ENCODE measurements at regions not wholly inside any gene's neighbourhood (a gene's known extent, or its start where the extent isn't known, plus 50 kb on each side); places are given as distances from the start of the nearest gene placed in this dataset.
"Not testable (repeated sequence)": the region's sequence is repeated elsewhere in the genome, so short reads cannot be mapped to it uniquely, and the experiment has no call there.

DNA sequence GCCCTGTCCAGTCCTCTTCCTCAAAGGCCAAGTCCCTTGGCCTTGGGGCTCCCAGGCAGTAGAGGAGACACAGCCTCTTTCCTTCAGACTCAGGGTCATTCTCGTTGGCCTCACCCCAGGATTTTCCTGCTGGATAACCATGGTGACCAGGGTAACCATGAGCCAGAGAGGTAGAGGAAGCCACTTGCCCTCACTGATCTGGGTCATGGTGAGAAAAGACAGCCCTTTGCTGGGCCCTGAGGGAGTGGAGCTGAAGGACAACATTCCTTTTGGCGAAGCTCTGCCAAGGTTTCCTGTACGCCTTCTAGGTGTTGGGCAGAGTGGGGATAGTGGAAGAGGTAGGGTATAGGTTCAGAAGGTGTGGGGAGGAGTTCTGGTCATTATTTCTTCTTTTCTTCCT, 53.1 kb upstream of the WNT4 start:
- DNase-seq: no peak

- DNase-seq: no peak
Observed at GRCh38 chr1:22196641-22197040, 53.7 kb upstream of the WNT4 start.

GRCh38 chr1:22197644-22198043, 54.7 kb upstream of the WNT4 start:
- no peak for DNase-seq

DNA sequence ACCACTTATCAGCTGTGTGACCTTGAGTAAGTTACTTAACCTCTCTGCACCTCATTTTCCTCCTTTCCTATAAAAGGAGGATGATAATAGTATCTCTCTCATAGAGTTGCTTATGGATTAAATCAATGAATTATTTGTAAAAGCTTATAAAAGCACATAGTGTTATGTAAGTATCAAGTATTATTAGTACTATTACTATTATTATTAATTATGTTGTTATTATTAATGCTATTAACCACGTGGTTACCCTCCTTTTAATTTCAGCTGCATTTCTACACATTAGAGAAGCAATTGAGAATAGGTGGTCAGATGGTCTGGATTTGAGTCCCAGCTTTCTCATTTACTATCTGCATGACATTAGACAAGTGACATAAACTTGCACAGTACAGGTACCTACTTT, 58.1 kb upstream of the WNT4 start:
- DNase-seq: no peak

- no peak for DNase-seq
Observed at GRCh38 chr1:22203335-22203734, 60.4 kb upstream of the WNT4 start.

- no peak for DNase-seq
Observed at GRCh38 chr1:22204057-22204840, 61.4 kb upstream of the WNT4 start.

DNA sequence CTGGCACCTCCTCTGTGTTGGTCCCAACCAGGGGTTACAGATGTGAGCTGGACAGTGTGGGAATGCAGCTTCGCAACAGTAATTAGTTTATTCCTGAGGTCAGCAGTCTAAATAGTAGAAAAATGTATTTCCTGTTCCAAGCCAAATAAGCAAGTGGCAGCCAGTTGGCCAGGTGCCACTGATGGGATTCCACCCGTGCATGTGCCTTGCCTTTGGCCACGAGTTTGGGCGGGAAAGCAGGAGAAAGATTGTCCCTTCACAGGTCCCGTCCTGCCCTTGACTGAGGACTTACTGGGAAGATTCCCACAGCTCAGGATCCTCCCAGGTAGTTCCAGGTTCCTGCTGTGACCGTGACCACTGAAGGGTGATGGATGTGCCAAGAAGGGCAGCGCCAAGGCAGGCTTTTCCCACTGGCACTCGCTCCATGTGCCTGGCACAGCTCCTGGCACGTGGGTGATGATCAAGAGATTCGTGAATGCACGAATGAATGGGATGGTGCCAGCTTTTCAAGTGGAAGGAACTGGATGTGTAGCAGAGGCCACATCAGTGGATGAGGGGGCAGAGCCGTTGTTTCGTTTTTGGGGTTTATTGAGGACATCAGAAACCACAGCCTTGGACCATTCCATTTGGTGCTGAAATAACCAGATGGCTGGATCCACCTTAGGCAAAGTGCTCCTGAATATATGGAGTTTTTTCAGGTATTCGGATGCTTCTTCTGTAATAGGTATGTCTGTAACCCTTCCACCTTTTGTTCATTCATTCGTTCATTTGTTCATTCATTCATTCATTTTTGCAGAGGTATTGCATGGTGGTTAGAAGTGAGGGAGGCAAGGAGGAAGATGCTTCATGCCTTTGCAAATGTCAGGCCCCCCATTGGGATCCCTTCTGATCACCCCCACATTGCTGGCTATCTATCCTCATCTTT, 62.4 kb upstream of the WNT4 start:
- no peak for DNase-seq

DNA sequence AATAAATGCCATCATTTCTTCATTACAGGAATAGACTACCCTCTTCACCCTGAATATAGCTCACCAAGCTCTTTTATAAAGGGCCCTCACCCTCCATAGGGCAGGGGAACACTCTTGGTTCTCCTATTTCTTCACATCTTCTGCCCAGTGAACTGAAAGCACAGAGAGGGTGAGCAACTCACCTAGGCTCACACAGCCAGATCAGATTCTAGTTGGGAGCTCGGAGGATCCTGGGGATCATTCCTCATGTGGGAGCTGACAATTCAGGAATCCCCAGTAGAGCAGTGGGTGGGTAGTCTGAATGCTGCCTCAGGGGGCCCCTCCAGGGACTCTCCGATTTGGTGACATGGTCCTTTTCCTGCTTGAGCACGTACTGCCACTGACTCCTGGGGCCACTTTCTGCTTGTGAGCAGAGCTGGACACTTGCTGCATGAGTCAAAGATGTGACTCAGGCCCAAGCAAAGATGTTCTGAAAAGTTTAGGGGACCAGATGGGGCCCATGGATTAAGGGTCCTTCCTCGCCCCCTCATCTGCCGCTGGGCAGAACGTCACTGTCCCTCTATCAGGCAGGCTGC, 63.7 kb upstream of the WNT4 start:
- DNase-seq: no peak

DNA sequence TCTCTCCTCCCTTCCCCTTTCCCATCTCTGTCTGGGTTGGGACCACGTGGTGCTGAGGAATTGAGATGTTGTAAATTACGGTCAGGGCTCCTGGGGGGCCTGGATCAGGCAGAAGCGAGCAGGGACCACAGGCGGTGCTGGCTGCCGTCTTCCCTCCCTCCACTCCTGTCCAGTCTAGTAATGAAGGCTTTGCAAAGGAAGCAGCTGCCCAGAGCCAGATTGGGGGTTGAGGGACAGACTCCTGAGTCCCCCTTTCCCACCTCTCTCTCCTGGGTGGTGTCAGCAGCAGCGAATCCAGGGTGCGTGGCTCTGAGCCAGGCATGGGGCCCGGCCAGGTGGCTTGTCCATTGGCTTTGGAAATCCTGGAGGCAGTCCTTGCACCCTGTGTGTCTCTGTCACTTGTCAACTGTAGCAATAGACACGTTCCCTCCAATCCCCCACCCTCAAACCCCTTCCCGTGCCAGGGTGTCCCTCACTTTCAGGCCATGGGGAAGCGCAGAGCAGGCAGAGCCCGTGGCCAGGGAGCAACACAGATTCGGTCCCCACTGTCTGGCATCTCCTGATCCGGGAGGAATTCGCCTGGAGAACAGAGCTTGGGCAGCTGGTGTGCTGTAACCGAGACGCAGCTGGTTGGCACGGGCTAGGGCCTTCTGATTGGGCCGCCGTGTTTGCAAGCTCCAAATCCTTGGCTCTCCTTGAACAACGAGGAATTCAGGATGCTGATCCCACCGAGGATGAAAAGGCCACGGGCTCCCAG, 64.8 kb upstream of the WNT4 start:
- peak; percentile 78 for DNase-seq

DNA sequence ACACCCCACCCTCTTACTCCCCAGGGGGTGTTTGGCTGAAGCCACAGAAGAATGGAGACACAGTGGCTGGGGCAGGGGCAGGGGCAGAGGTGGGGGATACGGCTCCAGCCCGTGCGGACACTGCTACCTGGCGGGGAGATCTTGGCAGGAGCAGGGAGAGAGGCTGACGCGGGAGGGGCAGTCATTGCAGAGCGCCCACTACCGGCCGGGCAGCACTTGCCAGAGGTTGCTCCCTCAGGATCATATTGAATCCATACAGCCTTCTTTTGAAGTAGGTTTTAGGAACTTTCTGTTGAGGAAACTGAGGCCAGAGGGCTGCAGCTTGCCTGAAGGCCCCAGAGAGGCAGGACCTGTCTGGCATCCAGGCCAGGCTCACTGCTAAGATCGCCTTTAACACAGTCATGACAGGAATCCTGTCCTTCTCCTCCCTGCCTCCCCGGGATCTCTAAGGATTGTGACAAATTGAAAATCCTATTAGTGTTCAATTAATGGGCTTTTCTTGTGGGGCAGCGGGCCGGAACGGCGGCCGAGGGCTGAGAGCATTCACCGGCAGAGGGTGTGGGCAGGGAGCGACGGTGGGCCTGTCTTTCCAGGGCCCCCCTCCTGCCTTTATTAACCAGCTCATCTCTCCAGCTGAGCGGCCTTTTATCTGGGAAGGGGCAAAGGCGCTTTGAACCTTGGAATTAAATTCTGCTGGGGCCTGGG, 65.5 kb upstream of the WNT4 start:
- no peak for DNase-seq

DNA sequence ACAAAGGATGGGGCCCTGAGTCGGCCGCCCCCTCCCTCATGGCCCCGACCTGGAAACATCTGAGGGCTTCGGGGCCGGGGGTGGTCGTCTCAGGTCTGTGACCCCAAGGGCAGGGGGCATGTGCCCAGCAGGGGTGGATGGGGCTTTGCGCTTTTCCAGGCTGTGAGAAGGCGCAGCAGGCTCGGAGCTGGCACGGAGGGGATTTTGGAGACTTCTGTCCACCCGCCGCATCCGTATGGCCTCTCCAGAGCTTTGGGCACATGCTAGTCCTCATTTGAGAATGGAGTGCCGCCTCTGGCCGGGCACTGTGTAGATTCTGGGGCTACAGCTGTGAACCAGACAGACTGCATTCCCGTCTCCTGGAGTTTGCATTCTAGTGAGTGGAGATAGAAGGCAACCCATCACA, 66.1 kb upstream of the WNT4 start:
- no peak for DNase-seq

- DNase-seq: no peak
Observed at GRCh38 chr1:22210176-22210575, 67.3 kb upstream of the WNT4 start.

DNA sequence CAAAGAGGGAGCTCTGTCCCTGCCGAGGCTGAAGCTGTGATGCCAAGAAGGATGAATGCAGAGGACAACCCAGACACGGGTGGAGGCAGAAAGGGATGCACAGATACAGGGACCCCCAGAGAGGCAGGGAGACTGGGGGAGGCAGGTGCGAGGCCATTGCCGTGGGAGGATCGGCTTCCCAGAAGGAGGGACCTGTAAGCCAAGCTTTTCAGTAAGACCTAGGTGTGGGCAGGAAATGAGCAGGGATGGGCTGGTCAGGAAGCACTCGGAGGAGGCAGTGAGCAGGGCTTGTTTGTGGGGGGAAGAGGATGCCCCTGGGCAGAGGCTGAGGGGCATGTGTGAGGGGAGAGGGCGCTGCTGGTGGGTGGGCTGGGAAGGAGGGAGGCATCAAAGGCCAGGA, 67.7 kb upstream of the WNT4 start:
- DNase-seq: no peak

GRCh38 chr1:22211459-22211858, 68.6 kb upstream of the WNT4 start:
- not testable (repeated sequence) for DNase-seq

DNA sequence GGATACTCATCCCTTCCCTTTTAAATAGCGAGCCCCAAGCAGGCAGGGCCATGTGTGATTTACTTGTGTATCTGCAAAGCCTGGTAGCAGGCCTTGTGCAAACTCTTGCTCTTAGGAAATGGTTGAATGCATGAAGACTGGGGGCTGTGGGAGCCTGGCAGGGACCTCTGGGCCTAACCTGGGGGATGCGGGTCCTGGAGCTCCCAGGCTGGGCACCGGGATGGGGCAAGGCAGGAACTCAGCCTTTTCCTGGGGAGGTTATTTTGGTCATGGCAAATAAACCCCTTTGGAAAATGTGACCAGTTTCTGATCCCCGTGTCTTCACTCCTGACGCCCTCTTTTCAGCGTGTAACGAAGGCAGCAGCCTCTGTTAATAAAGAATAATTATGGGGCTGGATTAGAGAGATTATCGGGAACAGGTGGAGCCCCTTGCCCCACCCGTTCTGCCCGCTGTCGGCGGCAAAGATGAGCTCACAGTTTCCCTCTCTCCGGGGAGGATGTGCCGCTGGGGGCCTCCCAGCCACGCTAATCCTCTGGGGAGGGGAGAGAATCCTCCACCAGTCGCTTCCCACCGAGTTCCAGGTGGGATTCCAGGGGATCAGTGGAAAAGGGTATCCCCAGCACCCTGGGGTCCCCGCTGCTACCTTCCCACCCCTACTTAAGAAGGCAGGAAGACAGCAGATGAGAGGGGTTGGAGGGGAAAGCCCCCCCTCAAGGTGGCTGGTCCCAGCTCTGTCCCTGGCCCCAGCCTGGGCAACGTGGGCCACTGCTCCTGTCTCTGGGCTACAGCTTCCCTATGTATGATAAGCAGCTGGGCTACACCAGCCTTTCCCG, 69.7 kb upstream of the WNT4 start:
- DNase-seq: no peak

GRCh38 chr1:22216210-22216883, 73.5 kb upstream of the WNT4 start:
- peak; percentile 37 for DNase-seq

DNA sequence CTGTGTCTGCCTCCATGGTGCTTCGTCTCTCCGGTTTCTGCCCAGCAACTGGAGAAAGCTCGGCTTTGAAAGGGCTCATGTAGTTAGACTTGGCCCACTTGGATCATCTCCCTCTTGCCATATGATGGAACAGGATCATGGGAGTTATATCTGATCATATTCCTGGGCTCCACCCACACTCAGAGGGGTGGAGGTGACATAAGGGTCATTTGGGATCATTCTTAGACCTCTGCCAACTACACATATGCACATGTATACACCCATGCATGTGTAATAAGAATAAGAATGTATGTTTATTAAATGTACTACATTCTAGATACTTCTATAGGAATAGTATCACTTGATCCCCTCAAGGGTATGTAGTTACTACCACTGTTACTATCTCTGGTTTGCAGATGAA, 74.1 kb upstream of the WNT4 start:
- no peak for DNase-seq

- no peak for DNase-seq
Observed at GRCh38 chr1:22217811-22218460, 75.0 kb upstream of the WNT4 start.

DNA sequence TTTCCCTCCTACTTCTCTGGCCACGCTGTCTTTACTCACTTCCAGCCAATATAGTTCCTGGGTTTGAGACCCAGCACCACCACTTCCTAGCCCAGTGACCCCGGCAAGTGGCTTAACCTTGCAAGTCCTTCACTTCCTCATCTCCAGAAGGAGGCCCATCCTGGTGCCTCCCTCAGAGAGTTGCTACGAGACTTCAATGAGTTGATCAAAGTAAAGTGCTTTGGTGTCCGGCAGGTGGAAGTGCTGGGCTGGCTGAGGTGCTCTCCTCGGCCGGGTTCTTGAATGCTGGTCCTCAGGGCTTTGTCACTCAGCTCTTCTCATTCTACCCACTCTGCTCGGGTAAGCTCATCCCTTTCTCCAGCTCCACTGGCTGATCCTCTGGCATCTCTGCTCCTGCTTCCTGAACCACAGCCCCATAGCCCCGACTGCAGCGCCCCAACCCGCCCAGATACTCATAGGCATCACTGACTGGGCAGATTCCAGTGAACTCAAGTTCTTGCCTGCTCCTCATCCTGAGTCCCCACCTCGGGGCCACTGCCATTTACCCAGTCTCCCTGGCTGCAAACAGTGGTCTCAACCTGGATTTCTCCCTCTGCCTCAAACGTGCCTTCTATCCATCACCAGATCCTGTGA, 75.8 kb upstream of the WNT4 start:
- DNase-seq: no peak
